ENCODE measurements at regions not wholly inside any gene's neighbourhood (a gene's known extent, or its start where the extent isn't known, plus 50 kb on each side); places are given as distances from the start of the nearest gene placed in this dataset.

- H3K4me1 ChIP-seq (ENCODE audit: control insufficient read depth in 2 of 3, insufficient read depth in 2 of 3, low read depth in 1 of 3, low read length in 3 of 3) = no peaks in the 10 kb centered on the region
- FAIRE-seq (no peak), DNase-seq (no peak)
- no peaks in the 10 kb centered on the region for H3K27me3 ChIP-seq (ENCODE audit: control insufficient read depth, insufficient read depth, low read length)
- no peaks in the 10 kb centered on the region for H3K9me3 ChIP-seq (ENCODE audit: control insufficient read depth in 2 of 3, insufficient read depth in 1 of 3, low read length in 3 of 3)
- no peaks in the 10 kb centered on the region for H3K36me3 ChIP-seq (ENCODE audit: control insufficient read depth in 2 of 3, insufficient read depth in 3 of 3, low read length in 3 of 3)
- no peak overlapping the region for H3K27ac ChIP-seq (ENCODE audit: low read depth in 2 of 2, low read length in 2 of 2)
- no peak overlapping the region for H3K4me3 ChIP-seq (ENCODE audit: low read length in 3 of 3)
- no peak overlapping the region for H3K9ac ChIP-seq (ENCODE audit: low read length in 3 of 3)
- intact Hi-C loops (cut with DNase I) = no loop called here
- TF ChIP-seq CTCF (IDR thresholded peaks at IDR 0.05; ENCODE audit: borderline replicate concordance, extremely low read depth, insufficient read depth) = no peak
Measured at GRCh38 chr12:11461433-11461832, 66.1 kb upstream of the PRB2 start.

GRCh38 chr12:11477110-11477509 is 81.7 kb upstream of the PRB2 start:
- Histone ChIP-seq H3K4me1 (ENCODE audit: control insufficient read depth in 2 of 3, insufficient read depth in 2 of 3, low read depth in 1 of 3, low read length in 3 of 3) (no peaks in the 10 kb centered on the region), H3K27ac (ENCODE audit: low read depth in 2 of 2, low read length in 2 of 2) (no peak overlapping the region), H3K36me3 (ENCODE audit: control insufficient read depth in 2 of 3, insufficient read depth in 3 of 3, low read length in 3 of 3) (no peaks in the 10 kb centered on the region), H3K9ac (ENCODE audit: low read length in 3 of 3) (no peak overlapping the region), H3K4me3 (ENCODE audit: low read length in 3 of 3) (no peak overlapping the region), H3K9me3 (ENCODE audit: control insufficient read depth in 2 of 3, insufficient read depth in 1 of 3, low read length in 3 of 3) (peaks cover 0 to 3% (median 0%) of the 10 kb centered on the region in 3 donors), H3K27me3 (ENCODE audit: control insufficient read depth, insufficient read depth, low read length) (no peaks in the 10 kb centered on the region)
- no peak for TF ChIP-seq CTCF (IDR thresholded peaks at IDR 0.05; ENCODE audit: borderline replicate concordance, extremely low read depth, insufficient read depth)
- FAIRE-seq = no peak
- intact Hi-C loops (cut with DNase I) = no loop called here
- no peak for DNase-seq

GRCh38 chr12:11482955-11483354 is 87.6 kb upstream of the PRB2 start:
- no peaks in the 10 kb centered on the region for H3K27me3 ChIP-seq (ENCODE audit: control insufficient read depth, insufficient read depth, low read length)
- H3K4me3 ChIP-seq (ENCODE audit: low read length in 3 of 3) = no peak overlapping the region
- no peaks in the 10 kb centered on the region for H3K9me3 ChIP-seq (ENCODE audit: control insufficient read depth in 2 of 3, insufficient read depth in 1 of 3, low read length in 3 of 3)
- DNase-seq = no peak
- intact Hi-C loops (cut with DNase I) = loop anchor here (10.0 kb wide), 1 partner anchor 708 kb away; no protein-coding TSS in a partner anchor
- H3K9ac ChIP-seq (ENCODE audit: low read length in 3 of 3) = no peak overlapping the region
- FAIRE-seq = no peak
- no peak overlapping the region for H3K27ac ChIP-seq (ENCODE audit: low read depth in 2 of 2, low read length in 2 of 2)
- no peaks in the 10 kb centered on the region for H3K36me3 ChIP-seq (ENCODE audit: control insufficient read depth in 2 of 3, insufficient read depth in 3 of 3, low read length in 3 of 3)
- no peak for TF ChIP-seq CTCF (IDR thresholded peaks at IDR 0.05; ENCODE audit: borderline replicate concordance, extremely low read depth, insufficient read depth)
- H3K4me1 ChIP-seq (ENCODE audit: control insufficient read depth in 2 of 3, insufficient read depth in 2 of 3, low read depth in 1 of 3, low read length in 3 of 3) = no peaks in the 10 kb centered on the region
